ENCODE measurements at regions not wholly inside any gene's neighbourhood (a gene's known extent, or its start where the extent isn't known, plus 50 kb on each side); places are given as distances from the start of the nearest gene placed in this dataset.

- no peak for TF ChIP-seq CTCF (IDR thresholded peaks at IDR 0.05)
- no peaks in the 10 kb centered on the region for H3K9me3 ChIP-seq (ENCODE audit: control insufficient read depth, insufficient read depth, low read length)
- Mint-ChIP-seq H3K36me3 (no peaks in the 10 kb centered on the region), H3K4me1 (no peaks in the 10 kb centered on the region), H3K27ac (no peak overlapping the region), H3K9me3 (no peaks in the 10 kb centered on the region), H3K4me3 (no peak overlapping the region), H3K27me3 (ENCODE audit: low read depth in 2 of 2) (no peaks in the 10 kb centered on the region)
- no peak overlapping the region for H3K27ac ChIP-seq (ENCODE audit: low read length)
- no peaks in the 10 kb centered on the region for H3K27me3 ChIP-seq (ENCODE audit: control insufficient read depth, insufficient read depth, low read length)
- 89% methylated on average over 3 of the region's 4 CpGs for WGBS (ENCODE audit: insufficient coverage)
- no peaks in the 10 kb centered on the region for H3K4me1 ChIP-seq (ENCODE audit: control insufficient read depth, insufficient read depth, low read length)
- H3K36me3 ChIP-seq (ENCODE audit: control insufficient read depth, insufficient read depth, low read length) = no peaks in the 10 kb centered on the region
- no peak overlapping the region for H3K4me3 ChIP-seq (ENCODE audit: low read length)
- intact Hi-C loops (cut with micrococcal nuclease) = no loop called here
- ATAC-seq (no peak), DNase-seq (no peak)
Observed at GRCh38 chr9:79287708-79288290, 284.0 kb upstream of the TLE4 start.

GRCh38 chr9:79289856-79290255 lies 281.9 kb upstream of the TLE4 start:
- DNase-seq (no peak), ATAC-seq (no peak)
- H3K27ac Mint-ChIP-seq = no peak overlapping the region
- TF ChIP-seq CTCF (IDR thresholded peaks at IDR 0.05) = no peak
- no peak overlapping the region for H3K4me3 ChIP-seq (ENCODE audit: low read length)
- no peaks in the 10 kb centered on the region for H3K9me3 ChIP-seq (ENCODE audit: control insufficient read depth, insufficient read depth, low read length)
- H3K27me3 ChIP-seq (ENCODE audit: control insufficient read depth, insufficient read depth, low read length) = no peaks in the 10 kb centered on the region
- WGBS (ENCODE audit: insufficient coverage) = 97% methylated on average over 3 of the region's 3 CpGs
- H3K36me3 ChIP-seq (ENCODE audit: control insufficient read depth, insufficient read depth, low read length) = no peaks in the 10 kb centered on the region
- no peaks in the 10 kb centered on the region for H3K36me3 Mint-ChIP-seq
- H3K4me1 Mint-ChIP-seq = no peaks in the 10 kb centered on the region
- intact Hi-C loops (cut with micrococcal nuclease) = no loop called here
- H3K27ac ChIP-seq (ENCODE audit: low read length) = no peak overlapping the region
- H3K27me3 Mint-ChIP-seq (ENCODE audit: low read depth in 2 of 2) = no peaks in the 10 kb centered on the region
- H3K9me3 Mint-ChIP-seq = no peaks in the 10 kb centered on the region
- no peak overlapping the region for H3K4me3 Mint-ChIP-seq
- H3K4me1 ChIP-seq (ENCODE audit: control insufficient read depth, insufficient read depth, low read length) = no peaks in the 10 kb centered on the region

- DNase-seq (no peak), ATAC-seq (no peak)
- Mint-ChIP-seq H3K4me1 (no peaks in the 10 kb centered on the region), H3K9me3 (no peaks in the 10 kb centered on the region), H3K27me3 (ENCODE audit: low read depth in 2 of 2) (peaks cover 0 to 4% of the 10 kb centered on the region in 2 donors), H3K4me3 (no peak overlapping the region), H3K36me3 (no peaks in the 10 kb centered on the region), H3K27ac (no peak overlapping the region)
- H3K9me3 ChIP-seq (ENCODE audit: control insufficient read depth, insufficient read depth, low read length) = no peaks in the 10 kb centered on the region
- 100% methylated on average over 1 of the region's 1 CpG for WGBS (ENCODE audit: insufficient coverage)
- H3K27me3 ChIP-seq (ENCODE audit: control insufficient read depth, insufficient read depth, low read length) = no peaks in the 10 kb centered on the region
- intact Hi-C loops (cut with micrococcal nuclease) = no loop called here
- H3K4me3 ChIP-seq (ENCODE audit: low read length) = no peak overlapping the region
- no peak overlapping the region for H3K27ac ChIP-seq (ENCODE audit: low read length)
- no peak for TF ChIP-seq CTCF (IDR thresholded peaks at IDR 0.05)
- no peaks in the 10 kb centered on the region for H3K36me3 ChIP-seq (ENCODE audit: control insufficient read depth, insufficient read depth, low read length)
- H3K4me1 ChIP-seq (ENCODE audit: control insufficient read depth, insufficient read depth, low read length) = no peaks in the 10 kb centered on the region
Observed at GRCh38 chr9:79292731-79293280, 279.0 kb upstream of the TLE4 start.

GRCh38 chr9:79300068-79300467 lies 271.7 kb upstream of the TLE4 start:
- H3K4me1 Mint-ChIP-seq = no peaks in the 10 kb centered on the region
- Histone ChIP-seq H3K4me1 (ENCODE audit: control insufficient read depth, insufficient read depth, low read length) (no peaks in the 10 kb centered on the region), H3K27me3 (ENCODE audit: control insufficient read depth, insufficient read depth, low read length) (no peaks in the 10 kb centered on the region), H3K9me3 (ENCODE audit: control insufficient read depth, insufficient read depth, low read length) (no peaks in the 10 kb centered on the region), H3K27ac (ENCODE audit: low read length) (no peak overlapping the region), H3K36me3 (ENCODE audit: control insufficient read depth, insufficient read depth, low read length) (no peaks in the 10 kb centered on the region), H3K4me3 (ENCODE audit: low read length) (no peak overlapping the region)
- H3K27ac Mint-ChIP-seq = no peak overlapping the region
- DNase-seq = no peak
- 93% methylated on average over 6 of the region's 6 CpGs for WGBS (ENCODE audit: insufficient coverage)
- peaks cover 0 to 4% of the 10 kb centered on the region in 2 donors for H3K27me3 Mint-ChIP-seq (ENCODE audit: low read depth in 2 of 2)
- H3K4me3 Mint-ChIP-seq = no peak overlapping the region
- no peaks in the 10 kb centered on the region for H3K9me3 Mint-ChIP-seq
- no peaks in the 10 kb centered on the region for H3K36me3 Mint-ChIP-seq
- intact Hi-C loops (cut with micrococcal nuclease) = no loop called here
- no peak for TF ChIP-seq CTCF (IDR thresholded peaks at IDR 0.05)
- no peak for ATAC-seq
